ENCODE measurements at regions not wholly inside any gene's neighbourhood (a gene's known extent, or its start where the extent isn't known, plus 50 kb on each side); places are given as distances from the start of the nearest gene placed in this dataset.

- TF ChIP-seq POLR2A (IDR thresholded peaks at IDR 0.05) = no peak
- no peak for TF ChIP-seq CTCF (IDR thresholded peaks at IDR 0.05)
Observed at GRCh38 chr15:61743345-61743909, 316.8 kb downstream of the VPS13C start.

Data from uterus (tissue), 2 donors.